ENCODE measurements at regions not wholly inside any gene's neighbourhood (a gene's known extent, or its start where the extent isn't known, plus 50 kb on each side); places are given as distances from the start of the nearest gene placed in this dataset.

DNA sequence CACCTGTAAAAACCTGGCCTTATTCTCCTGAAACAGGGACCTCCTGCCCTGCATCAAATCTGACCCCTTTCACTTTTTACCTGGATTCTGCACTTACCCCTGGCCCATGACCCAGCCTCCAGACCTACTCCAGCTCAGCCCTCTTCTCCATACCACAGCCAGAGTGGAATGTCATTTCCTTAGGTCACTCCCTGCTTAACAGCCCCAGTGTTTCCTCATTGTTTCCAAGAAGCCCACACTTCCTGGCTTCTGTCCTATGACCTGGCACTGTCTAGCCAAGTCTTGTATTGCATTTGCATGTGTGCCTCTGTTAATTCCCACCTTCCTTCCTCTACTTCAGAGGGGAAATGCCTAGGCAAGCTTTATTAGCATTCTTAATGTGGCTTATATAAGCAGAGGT, 51.4 kb upstream of the TRIB2 start:
- no peak overlapping the region for H3K4me3 ChIP-seq (ENCODE audit: low read depth in 1 of 3, low read length in 3 of 3)
- H3K27ac ChIP-seq (ENCODE audit: low read depth in 1 of 3, low read length in 2 of 3): no peak overlapping the region
- no peaks in the 10 kb centered on the region for H3K36me3 ChIP-seq (ENCODE audit: control insufficient read depth in 3 of 3, insufficient read depth in 2 of 3, low read depth in 1 of 3, low read length in 3 of 3)
- H3K4me1 ChIP-seq (ENCODE audit: control insufficient read depth in 3 of 3, insufficient read depth in 2 of 3, low read depth in 1 of 3, low read length in 2 of 3): no peaks in the 10 kb centered on the region
- peak in 1 of 2 donors; percentile 44 for DNase-seq
- peaks cover 0 to 2% of the 10 kb centered on the region in 2 donors for H3K9me3 ChIP-seq (ENCODE audit: control insufficient read depth in 2 of 2, insufficient read depth in 1 of 2, low read depth in 1 of 2, low read length in 1 of 2)
- no peaks in the 10 kb centered on the region for H3K27me3 ChIP-seq (ENCODE audit: control insufficient read depth in 3 of 3, insufficient read depth in 3 of 3, low read length in 3 of 3)
- no peak for FAIRE-seq

DNA sequence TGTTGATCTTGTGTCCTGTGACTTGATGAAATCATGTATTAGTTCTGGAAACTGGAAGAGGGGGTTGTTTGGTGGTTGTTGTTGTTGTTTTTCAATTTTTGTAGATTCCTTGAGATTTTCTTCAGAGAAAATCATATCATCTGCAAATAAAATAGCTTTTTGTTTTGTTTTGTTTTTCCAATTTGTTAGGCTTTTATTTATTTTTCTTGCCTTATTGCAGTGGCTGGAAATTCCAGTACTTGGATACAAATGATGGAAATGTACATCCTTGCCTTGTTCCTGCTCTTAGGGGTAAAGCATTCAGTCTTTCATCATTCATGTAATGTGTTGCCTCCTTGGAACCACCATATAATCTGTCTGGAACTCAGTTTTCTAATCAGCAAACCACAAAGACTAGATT, 50.3 kb upstream of the TRIB2 start:
- Histone ChIP-seq H3K27me3 (ENCODE audit: control insufficient read depth in 3 of 3, insufficient read depth in 3 of 3, low read length in 3 of 3) (no peaks in the 10 kb centered on the region), H3K4me1 (ENCODE audit: control insufficient read depth in 3 of 3, insufficient read depth in 2 of 3, low read depth in 1 of 3, low read length in 2 of 3) (no peaks in the 10 kb centered on the region), H3K9me3 (ENCODE audit: control insufficient read depth in 2 of 2, insufficient read depth in 1 of 2, low read depth in 1 of 2, low read length in 1 of 2) (peaks cover 0 to 2% of the 10 kb centered on the region in 2 donors), H3K4me3 (ENCODE audit: low read depth in 1 of 3, low read length in 3 of 3) (no peak overlapping the region), H3K36me3 (ENCODE audit: control insufficient read depth in 3 of 3, insufficient read depth in 2 of 3, low read depth in 1 of 3, low read length in 3 of 3) (no peaks in the 10 kb centered on the region), H3K27ac (ENCODE audit: low read depth in 1 of 3, low read length in 2 of 3) (no peak overlapping the region)
- DNase-seq (no peak), FAIRE-seq (no peak)
